ENCODE measurements at regions not wholly inside any gene's neighbourhood (a gene's known extent, or its start where the extent isn't known, plus 50 kb on each side); places are given as distances from the start of the nearest gene placed in this dataset.

GRCh38 chr12:88810806-88811205 lies 230.5 kb upstream of the KITLG start:
- TF ChIP-seq CTCF (IDR thresholded peaks at IDR 0.05; ENCODE audit: low read length) (no peak), EZH2 (optimal IDR thresholded peaks at IDR 0.05; ENCODE audit: low read depth, low read length) (no peak)

Measured in MM.1S (cell line).